T-helper 1 cell treated with Interleukin-12 subunit alpha and Interleukin-12 subunit beta and Interleukin-4 antibody, amounts not matched to agents 30 ng/mL and 1 ng/mL, for 36 hours (primary cell): ENCODE measurements at regions not wholly inside any gene's neighbourhood (a gene's known extent, or its start where the extent isn't known, plus 50 kb on each side); places are given as distances from the start of the nearest gene placed in this dataset.
"Not testable (repeated sequence)": the region's sequence is repeated elsewhere in the genome, so short reads cannot be mapped to it uniquely, and the experiment has no call there.

Experiments
- intact Hi-C: fragments of 100-400 bp; cut with micrococcal nuclease; formaldehyde crosslinking; loops from one replicate; pipeline ENCODE4 v1.15.1; 2024

GRCh38 chr12:65675141-65675621, 149.1 kb upstream of the HMGA2 start:
- intact Hi-C loops: no loop called here

DNA sequence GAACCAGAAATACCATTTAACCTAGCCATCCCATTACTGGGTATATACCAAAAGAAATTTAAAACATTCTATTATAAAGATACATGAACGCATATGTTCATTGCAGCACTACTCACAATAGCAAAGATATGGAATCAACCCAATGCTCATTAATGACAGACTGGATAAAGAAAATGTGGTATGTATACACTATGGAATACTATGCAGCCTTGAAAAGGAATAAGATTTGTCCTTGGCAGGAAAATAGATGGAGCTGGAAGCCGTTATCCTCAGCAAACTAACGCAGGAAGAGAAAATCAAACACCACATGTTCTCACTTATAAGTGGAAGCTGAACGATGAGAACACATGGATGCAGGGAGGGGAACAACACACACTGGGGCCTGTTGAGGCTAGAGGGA, 146.1 kb upstream of the HMGA2 start:
- intact Hi-C loops: not testable (repeated sequence)

GRCh38 chr12:65681226-65681625, 143.1 kb upstream of the HMGA2 start:
- intact Hi-C loops: loop anchor here (5.0 kb wide), 1 partner anchor 124 kb away; no protein-coding TSS in a partner anchor

- intact Hi-C loops: loop anchor here (5.0 kb wide), 1 partner anchor 125 kb away; no protein-coding TSS in a partner anchor
Measured at GRCh38 chr12:65682112-65682511, 142.2 kb upstream of the HMGA2 start.

GRCh38 chr12:65684906-65685305, 139.4 kb upstream of the HMGA2 start:
- intact Hi-C loops: loop anchor here (1.0 to 5.0 kb wide), 2 partner anchors 128 to 794 kb away; no protein-coding TSS in a partner anchor

DNA sequence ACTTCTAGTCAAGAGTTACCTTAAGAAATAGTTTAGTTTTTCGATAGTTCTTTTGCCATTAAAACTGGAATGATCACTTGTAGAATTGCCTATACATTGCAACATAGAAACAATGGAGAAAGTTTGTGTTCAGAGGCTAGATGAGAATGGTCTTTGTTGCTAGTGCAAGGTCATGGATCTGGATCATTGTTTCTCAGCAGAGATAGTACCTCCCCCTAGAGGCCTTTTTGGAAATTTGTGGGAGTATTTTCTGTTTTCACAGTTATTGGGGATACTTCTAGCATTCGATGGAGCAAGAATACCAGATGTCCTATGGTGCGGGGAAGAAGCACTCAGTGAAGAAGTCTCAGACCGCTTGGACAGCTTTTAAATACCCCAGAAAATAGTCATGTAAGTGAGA, 138.8 kb upstream of the HMGA2 start:
- intact Hi-C loops: loop anchor here (1.0 kb wide), 1 partner anchor 794 kb away; no protein-coding TSS in a partner anchor

- intact Hi-C loops: no loop called here
Measured at GRCh38 chr12:65689508-65689907, 134.8 kb upstream of the HMGA2 start.

GRCh38 chr12:65690477-65690876, 133.8 kb upstream of the HMGA2 start:
- intact Hi-C loops: no loop called here

- intact Hi-C loops: no loop called here
Measured at GRCh38 chr12:65694130-65694529, 130.2 kb upstream of the HMGA2 start.

DNA sequence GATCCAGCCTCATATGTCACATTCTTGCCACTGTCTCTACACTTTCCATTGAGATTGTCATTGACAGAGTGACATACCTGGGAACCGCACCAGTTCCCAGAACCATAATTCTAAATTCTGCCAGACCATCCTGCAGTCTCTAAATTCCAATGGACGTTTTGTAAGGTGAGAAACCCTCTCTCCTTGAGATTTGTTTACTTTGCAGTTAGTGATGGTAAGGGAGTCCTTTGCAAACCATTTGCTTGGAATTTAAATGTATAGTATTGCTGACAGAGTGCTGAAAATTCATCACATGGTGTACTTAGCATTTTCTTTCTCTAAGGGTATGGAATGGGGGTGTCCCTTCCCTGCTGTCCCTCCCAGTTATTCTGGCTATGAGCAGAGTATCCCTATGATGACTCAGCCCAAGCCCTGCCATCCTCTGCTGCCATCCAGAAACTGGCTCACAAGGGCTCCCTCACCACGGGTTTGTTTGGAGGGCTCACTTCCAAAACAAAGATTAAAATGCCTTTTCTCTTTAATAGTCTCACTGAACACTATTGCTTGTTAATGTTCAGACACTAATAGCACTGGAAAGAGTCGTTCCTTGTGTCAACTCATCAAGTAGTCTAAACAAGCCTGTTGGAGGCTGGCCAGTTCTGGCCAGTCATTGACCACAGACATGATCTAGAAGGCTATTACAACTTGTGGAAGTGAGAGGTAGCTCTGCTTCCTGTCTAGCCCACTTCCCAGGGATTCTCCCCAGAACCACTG, 129.0 kb upstream of the HMGA2 start:
- intact Hi-C loops: no loop called here

DNA sequence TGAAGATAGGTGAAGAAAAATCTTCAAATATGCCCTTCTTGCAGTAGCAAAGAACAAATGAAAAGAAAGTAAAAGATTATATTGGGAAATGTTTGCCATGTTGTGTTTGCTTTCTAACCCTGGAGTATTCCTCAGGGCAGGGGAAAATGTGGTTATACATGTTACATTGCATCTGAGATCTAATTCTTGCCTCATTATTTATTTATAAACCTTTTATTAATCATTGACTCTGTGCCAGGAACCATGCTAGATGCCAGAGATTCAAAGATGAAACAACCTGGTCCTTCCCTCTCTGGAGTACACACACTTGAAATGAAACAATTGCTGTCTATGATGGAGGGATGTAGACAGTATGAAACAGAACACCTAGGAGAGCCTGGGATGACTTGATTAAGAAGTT, 128.1 kb upstream of the HMGA2 start:
- intact Hi-C loops: no loop called here

DNA sequence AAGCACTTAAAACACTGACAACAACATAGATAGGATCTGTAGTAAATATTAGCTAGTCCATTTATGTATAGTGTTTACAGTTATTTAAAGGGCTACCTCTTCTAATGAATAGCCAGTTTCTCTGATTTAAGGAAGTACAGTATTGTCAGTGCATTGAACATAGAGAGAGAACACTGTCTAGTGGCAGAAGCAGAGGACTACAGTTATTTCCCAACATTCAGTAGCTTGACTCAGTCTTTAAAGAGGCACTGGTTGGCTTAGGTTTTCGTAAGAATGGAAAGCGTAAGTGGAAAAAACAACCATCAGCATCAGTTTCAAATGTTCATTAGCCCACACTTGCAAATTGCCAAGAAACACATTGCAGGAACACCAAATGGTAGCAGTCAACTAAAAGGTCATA, 125.0 kb upstream of the HMGA2 start:
- intact Hi-C loops: no loop called here

GRCh38 chr12:65703176-65703575, 121.1 kb upstream of the HMGA2 start:
- intact Hi-C loops: no loop called here

GRCh38 chr12:65705380-65705876, 118.9 kb upstream of the HMGA2 start:
- intact Hi-C loops: no loop called here

DNA sequence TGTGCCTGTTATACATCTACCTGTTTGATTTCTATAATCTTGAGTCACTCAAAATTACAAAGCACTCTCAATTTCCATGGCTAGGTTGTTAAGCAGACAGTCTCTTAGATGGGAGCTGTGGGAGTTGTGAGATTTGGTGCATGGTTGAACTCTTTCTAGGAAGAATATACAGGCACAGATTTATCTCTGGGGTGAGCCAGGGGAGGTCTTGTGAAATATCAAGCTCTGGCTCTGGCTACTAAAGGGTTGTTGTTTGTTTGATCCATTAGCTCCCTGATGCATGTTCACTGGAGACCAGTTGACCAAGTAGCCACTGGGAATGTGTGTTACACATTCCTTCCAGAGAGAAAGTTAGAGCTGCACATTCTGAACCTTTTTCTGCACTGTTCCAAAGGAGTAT, 117.2 kb upstream of the HMGA2 start:
- intact Hi-C loops: no loop called here

GRCh38 chr12:65712260-65713004, 111.9 kb upstream of the HMGA2 start:
- intact Hi-C loops: no loop called here

GRCh38 chr12:65715961-65716360, 108.3 kb upstream of the HMGA2 start:
- intact Hi-C loops: no loop called here

- intact Hi-C loops: no loop called here
Measured at GRCh38 chr12:65720136-65721130, 103.8 kb upstream of the HMGA2 start.

DNA sequence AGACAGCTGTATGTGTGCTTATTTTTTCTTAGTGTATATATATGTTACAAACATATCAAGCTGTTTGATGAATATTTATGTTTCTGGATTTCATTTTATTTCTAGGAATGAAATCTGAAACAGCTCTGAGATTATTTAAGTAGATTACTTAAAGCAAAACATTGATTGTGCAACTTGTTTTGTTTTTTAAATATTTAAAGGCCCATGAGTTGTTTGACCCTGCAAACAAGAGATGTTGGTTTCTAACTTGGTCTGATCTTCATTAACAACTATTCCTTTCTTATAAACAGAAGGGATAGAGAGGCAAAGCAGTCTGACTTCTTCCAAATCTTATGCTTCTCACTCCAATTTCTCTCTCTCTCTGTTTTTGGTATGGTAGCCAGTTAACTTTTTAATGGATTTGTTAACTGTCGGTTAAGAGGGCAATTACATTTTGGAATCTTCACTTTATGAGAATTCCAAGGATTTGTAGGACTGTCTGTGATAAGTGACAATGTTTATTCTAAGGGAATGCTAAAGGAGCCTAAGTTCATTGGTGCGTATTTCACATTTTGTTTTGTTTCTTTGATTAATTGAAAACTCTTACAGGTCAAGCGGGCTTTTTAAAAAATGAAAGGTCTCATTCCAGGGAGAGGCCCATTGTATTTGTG, 102.6 kb upstream of the HMGA2 start:
- intact Hi-C loops: no loop called here

DNA sequence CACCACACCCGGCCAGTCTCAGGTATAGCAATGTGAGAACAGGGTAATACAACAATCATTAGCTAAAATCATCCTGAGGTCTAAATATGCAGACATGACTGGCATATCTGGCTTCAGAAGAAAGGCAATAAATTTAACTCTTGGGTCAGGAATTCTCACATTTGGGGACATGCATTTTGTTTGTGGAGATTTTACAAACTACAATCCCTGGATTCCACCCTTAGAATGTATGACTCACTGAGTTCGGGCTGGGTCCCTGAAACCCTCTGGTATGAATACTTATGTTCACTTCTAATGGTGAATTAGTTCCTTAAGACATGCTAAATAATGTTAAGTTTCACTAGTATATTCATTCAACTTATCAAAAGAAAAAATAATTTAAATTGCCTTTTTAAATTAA, 98.9 kb upstream of the HMGA2 start:
- intact Hi-C loops: loop anchor here (5.0 kb wide), 1 partner anchor 97 kb away; the partner anchor contains the start of gene HMGA2
